ENCODE measurements at regions not wholly inside any gene's neighbourhood (a gene's known extent, or its start where the extent isn't known, plus 50 kb on each side); places are given as distances from the start of the nearest gene placed in this dataset.
"Not testable (repeated sequence)": the region's sequence is repeated elsewhere in the genome, so short reads cannot be mapped to it uniquely, and the experiment has no call there.

DNA sequence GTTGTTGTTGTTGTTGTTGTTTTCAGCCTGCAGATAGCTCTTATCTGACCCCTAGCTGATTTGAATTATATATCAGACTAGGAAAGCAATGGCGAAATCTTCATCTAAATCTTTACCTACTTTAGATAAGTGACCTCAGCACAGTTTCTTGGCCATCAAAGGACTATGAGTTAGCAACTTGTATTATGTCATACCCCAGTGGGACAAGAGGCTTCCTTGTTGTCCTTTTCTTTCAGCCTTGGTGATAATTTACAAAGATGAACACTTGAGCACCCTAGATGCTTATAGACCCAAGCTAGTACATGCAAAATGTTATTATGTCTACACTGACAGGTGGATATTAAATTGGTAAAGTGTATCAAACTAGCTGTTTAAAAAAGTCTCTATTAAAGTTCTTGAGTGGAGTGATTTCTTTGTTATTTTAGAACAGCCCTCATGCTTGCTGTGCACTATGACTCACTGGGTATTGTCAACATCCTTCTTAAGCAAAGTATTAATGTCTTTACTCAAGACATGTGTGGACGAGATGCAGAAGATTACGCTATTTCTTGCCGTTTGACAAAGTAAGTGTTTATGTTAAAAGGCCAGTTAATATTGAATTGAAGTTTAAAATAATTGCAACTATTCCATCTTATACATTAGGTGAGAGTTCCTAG is 56.6 kb upstream of the ZNF519 start:
- not testable (repeated sequence) for DNase-seq

Measured in stimulated activated CD4-positive, alpha-beta T cell treated with anti-CD3 and anti-CD28 coated beads, Interleukin-4, amount 100 ng/mL, for 4 hours (primary cell).